NCI-H187 (cell line): ENCODE measurements at regions not wholly inside any gene's neighbourhood (a gene's known extent, or its start where the extent isn't known, plus 50 kb on each side); places are given as distances from the start of the nearest gene placed in this dataset.
"Not testable (repeated sequence)": the region's sequence is repeated elsewhere in the genome, so short reads cannot be mapped to it uniquely, and the experiment has no call there.

Experiments used
- DNase-seq, 2 experiments: peaks; one replicate each; lab custom pipeline; 2025; lab: John Stamatoyannopoulos, UW

GRCh38 chr12:73517859-73518258 is 1019.8 kb upstream of the ATXN7L3B start:
- DNase-seq = no peak

- DNase-seq = no peak
Observed at GRCh38 chr12:73529231-73529630, 1008.4 kb upstream of the ATXN7L3B start.

GRCh38 chr12:73529954-73530353 is 1007.7 kb upstream of the ATXN7L3B start:
- DNase-seq = no peak

GRCh38 chr12:73531752-73532151 is 1005.9 kb upstream of the ATXN7L3B start:
- no peak for DNase-seq

GRCh38 chr12:73547421-73547820 is 990.2 kb upstream of the ATXN7L3B start:
- DNase-seq = no peak

GRCh38 chr12:73585136-73585535 is 952.5 kb upstream of the ATXN7L3B start:
- no peak for DNase-seq

GRCh38 chr12:73589220-73589619 is 948.4 kb upstream of the ATXN7L3B start:
- no peak for DNase-seq

- DNase-seq = no peak
Observed at GRCh38 chr12:73598626-73599025, 939.0 kb upstream of the ATXN7L3B start.

GRCh38 chr12:73599268-73599667 is 938.4 kb upstream of the ATXN7L3B start:
- DNase-seq = no peak

- not testable (repeated sequence) for DNase-seq
Observed at GRCh38 chr12:73605925-73606324, 931.7 kb upstream of the ATXN7L3B start.

- DNase-seq = no peak
Observed at GRCh38 chr12:73612551-73612950, 925.1 kb upstream of the ATXN7L3B start.

- no peak for DNase-seq
Observed at GRCh38 chr12:73623421-73623820, 914.2 kb upstream of the ATXN7L3B start.

- no peak for DNase-seq
Observed at GRCh38 chr12:73625226-73625625, 912.4 kb upstream of the ATXN7L3B start.

- no peak for DNase-seq
Observed at GRCh38 chr12:73629171-73629570, 908.5 kb upstream of the ATXN7L3B start.

- no peak for DNase-seq
Observed at GRCh38 chr12:73629893-73630831, 907.5 kb upstream of the ATXN7L3B start.

- no peak for DNase-seq
Observed at GRCh38 chr12:73632191-73632590, 905.4 kb upstream of the ATXN7L3B start.

- no peak for DNase-seq
Observed at GRCh38 chr12:73632661-73633060, 905.0 kb upstream of the ATXN7L3B start.

- DNase-seq = not testable (repeated sequence)
Observed at GRCh38 chr12:73639397-73639796, 898.2 kb upstream of the ATXN7L3B start.

- no peak for DNase-seq
Observed at GRCh38 chr12:73656375-73656774, 881.3 kb upstream of the ATXN7L3B start.

GRCh38 chr12:73659802-73660201 is 877.8 kb upstream of the ATXN7L3B start:
- no peak for DNase-seq

GRCh38 chr12:73665193-73665592 is 872.4 kb upstream of the ATXN7L3B start:
- DNase-seq = no peak

- not testable (repeated sequence) for DNase-seq
Observed at GRCh38 chr12:73671550-73671949, 866.1 kb upstream of the ATXN7L3B start.

GRCh38 chr12:73677520-73678291 is 859.9 kb upstream of the ATXN7L3B start:
- DNase-seq = no peak
